ENCODE measurements at regions not wholly inside any gene's neighbourhood (a gene's known extent, or its start where the extent isn't known, plus 50 kb on each side); places are given as distances from the start of the nearest gene placed in this dataset.
A peak's percentile ranks its signal among the peaks of the same experiment; 100 is the strongest.

GRCh38 chr11:59263225-59263894 lies 50.6 kb upstream of the MPEG1 start:
- no peak overlapping the region for H3K27ac ChIP-seq
- no peaks in the 10 kb centered on the region for H3K9me3 ChIP-seq
- 73 to 88% methylated on average over 2 to 9 of the region's 9 CpGs for WGBS, 2 donors
- intact Hi-C loops (cut with DNase I; ENCODE audit: low total_unique reads) = no loop called here
- no peaks in the 10 kb centered on the region for H3K27me3 ChIP-seq
- peak; percentile 28 for DNase-seq
- no peaks in the 10 kb centered on the region for H3K4me1 ChIP-seq
- H3K4me3 ChIP-seq = no peak overlapping the region
- TF ChIP-seq CTCF (IDR thresholded peaks at IDR 0.05) = no peak
- no peak for TF ChIP-seq POLR2A (IDR thresholded peaks at IDR 0.05)
- no peaks in the 10 kb centered on the region for H3K36me3 ChIP-seq (ENCODE audit: low read depth, missing control alignments)

Small RNAs in the stretch of these regions (small RNA-seq; reads per million reads assigned to genes)
- 0 to 0.19 reads per million in 2 donors for gene RN7SL435P
